SK-N-SH (cell line): ENCODE measurements at regions not wholly inside any gene's neighbourhood (a gene's known extent, or its start where the extent isn't known, plus 50 kb on each side); places are given as distances from the start of the nearest gene placed in this dataset.

ENCODE experiments used
- CTCF ChIA-PET: fragments of 300-600, 350-600 bp; formaldehyde crosslinking; extraction: SDS; loops from one replicate; lab custom pipeline; 2021; lab: Yijun Ruan, JAX
- POLR2A ChIA-PET: fragments of 350-600 bp; sonication (Branson Sonifier 250); formaldehyde crosslinking; extraction: SDS; loops from one replicate; lab custom pipeline; 2020; ENCODE audit warnings: antibody characterized with exemption, inconsistent platforms; lab: Yijun Ruan, JAX
- DNase-seq: peaks from one replicate; pipeline ENCODE4 v3.0.0; 2012
- H2AFZ ChIP-seq: fragments of 200-600 bp; sonication (generic); 2 replicates; pipeline ENCODE4 v1.8.1; 2016; ENCODE audit warnings: antibody characterized with exemption, mild to moderate bottlenecking, low read depth
- H3F3A ChIP-seq: fragments of 200-600 bp; sonication (generic); replicated peaks from 2 replicates; pipeline ENCODE3; 2016; ENCODE audit warnings: antibody characterized with exemption, mild to moderate bottlenecking; ENCODE audit not compliant: insufficient read depth
- H3K27ac ChIP-seq, 2 experiments: fragments of 200-500 bp in 1 of 2; fragments of 200-600 bp in 1 of 2; sonication (Bioruptor generic) in 1 of 2; sonication (generic), shearing (Covaris generic) in 1 of 2; 2 replicates each; pipeline versions ENCODE4 v1.5.1 to v1.6.1; 2014 to 2016; ENCODE audit warnings: low read depth in 2 of 2, inconsistent platforms in 1 of 2, low read length in 1 of 2, mild to moderate bottlenecking in 1 of 2, mixed read lengths in 1 of 2
- H3K27me3 ChIP-seq: fragments of 200-600 bp; sonication (generic), shearing (Covaris generic); 2 replicates; pipeline ENCODE4 v1.6.1; 2016; ENCODE audit warnings: mixed run types; ENCODE audit not compliant: insufficient read depth
- H3K36me3 ChIP-seq, 2 experiments: fragments of 200-500 bp in 1 of 2; fragments of 200-600 bp in 1 of 2; sonication (Bioruptor generic) in 1 of 2; sonication (generic) in 1 of 2; replicated peaks in 1 of 2; 2 replicates each; pipeline versions ENCODE3 to v1.5.1; 2014 to 2016; ENCODE audit warnings: low read length in 1 of 2, mild to moderate bottlenecking in 1 of 2; ENCODE audit not compliant: insufficient read depth in 2 of 2, control insufficient read depth in 1 of 2
- H3K4me1 ChIP-seq, 2 experiments: fragments of 200-500 bp in 1 of 2; fragments of 200-600 bp in 1 of 2; sonication (Bioruptor generic) in 1 of 2; sonication (generic), shearing (Covaris generic) in 1 of 2; 2 replicates each; pipeline versions ENCODE4 v1.5.1 to v1.6.1; 2014 to 2016; ENCODE audit warnings: low read depth in 1 of 2, low read length in 1 of 2, mixed run types in 1 of 2; ENCODE audit not compliant: insufficient read depth in 2 of 2, control insufficient read depth in 1 of 2
- H3K4me2 ChIP-seq: fragments of 200-600 bp; sonication (generic), shearing (Covaris generic); 2 replicates; pipeline ENCODE4 v1.6.1; 2017; ENCODE audit warnings: mixed run types
- H3K4me3 ChIP-seq, 2 experiments: fragments of 200-500 bp in 1 of 2; fragments of 200-600 bp in 1 of 2; sonication (Bioruptor generic) in 1 of 2; sonication (generic), shearing (Covaris generic) in 1 of 2; 2 replicates each; pipeline versions ENCODE4 v1.5.1 to v1.8.1; 2014 to 2016; ENCODE audit warnings: low read depth in 2 of 2, inconsistent platforms in 1 of 2, low read length in 1 of 2, mild to moderate bottlenecking in 1 of 2, mixed read lengths in 1 of 2, moderate library complexity in 1 of 2
- H3K79me2 ChIP-seq: fragments of 200-600 bp; sonication (generic); 2 replicates; pipeline ENCODE4 v1.8.1; 2017; ENCODE audit warnings: mild to moderate bottlenecking; ENCODE audit not compliant: insufficient read depth
- H3K9ac ChIP-seq: fragments of 200-600 bp; sonication (generic); 2 replicates; pipeline ENCODE4 v1.6.1; 2017; ENCODE audit warnings: mixed run types
- H3K9me2 ChIP-seq: fragments of 200-600 bp; sonication (generic); 2 replicates; pipeline ENCODE4 v1.6.1; 2017; ENCODE audit warnings: mixed run types
- H3K9me3 ChIP-seq: fragments of 200-600 bp; sonication (generic); 2 replicates; pipeline ENCODE4 v1.6.1; 2017; ENCODE audit warnings: mixed run types, mild to moderate bottlenecking, moderate library complexity
- H4K20me1 ChIP-seq: fragments of 200-600 bp; sonication (generic); 2 replicates; pipeline ENCODE4 v1.6.1; 2017; ENCODE audit warnings: mild to moderate bottlenecking, mixed run types; ENCODE audit not compliant: insufficient read depth
- CHD2 ChIP-seq: fragments of 150-350 bp; IDR thresholded peaks from 2 replicates; pipeline ENCODE4 v1.6.1; 2018; ENCODE audit warnings: low read length; ENCODE audit not compliant: partially characterized antibody
- ELF1 ChIP-seq: IDR thresholded peaks from 2 replicates; pipeline ENCODE4 v1.4.0; 2012
- EZH2phosphoT487 ChIP-seq: fragments of 200-600 bp; sonication (generic); IDR thresholded peaks from 2 replicates; pipeline ENCODE4 v1.6.1; 2017; ENCODE audit warnings: low read depth, mixed run types, mild to moderate bottlenecking, antibody characterized with exemption, moderate library complexity, borderline replicate concordance
- FOSL2 ChIP-seq: IDR thresholded peaks from 2 replicates; pipeline ENCODE4 v1.4.0; 2012; ENCODE audit warnings: low read depth, mild to moderate bottlenecking, moderate library complexity, borderline replicate concordance
- GABPA ChIP-seq: IDR thresholded peaks from 2 replicates; pipeline ENCODE4 v1.4.0; 2012; ENCODE audit warnings: low read depth, mild to moderate bottlenecking
- JUND ChIP-seq: IDR thresholded peaks from 2 replicates; pipeline ENCODE4 v1.4.0; 2012
- MEF2A ChIP-seq: IDR thresholded peaks from 2 replicates; pipeline ENCODE4 v1.4.0; 2012; ENCODE audit warnings: low read depth, borderline replicate concordance
- POLR2AphosphoS5 ChIP-seq: IDR thresholded peaks from 2 replicates; pipeline ENCODE4 v1.6.1; 2012; ENCODE audit warnings: low read depth, low read length
- RAD21 ChIP-seq: IDR thresholded peaks from 2 replicates; pipeline ENCODE4 v1.6.1; 2012; ENCODE audit warnings: mild to moderate bottlenecking, low read length
- RCOR1 ChIP-seq: fragments of 150-350 bp; IDR thresholded peaks from 2 replicates; pipeline ENCODE4 v1.6.1; 2017; ENCODE audit warnings: antibody characterized with exemption, low read length
- RFX5 ChIP-seq: IDR thresholded peaks from 2 replicates; pipeline ENCODE4 v1.6.1; 2012; ENCODE audit warnings: mild to moderate bottlenecking, improper control_type of control experiment, low read length
- SIN3A ChIP-seq: IDR thresholded peaks from 2 replicates; pipeline ENCODE4 v1.6.1; 2012; ENCODE audit warnings: low read depth, mild to moderate bottlenecking, low read length, moderate library complexity, borderline replicate concordance
- SMC3 ChIP-seq: IDR thresholded peaks from 2 replicates; pipeline ENCODE4 v1.6.1; 2012; ENCODE audit warnings: low read depth, low read length, improper control_type of control experiment
- TEAD4 ChIP-seq: IDR thresholded peaks from 2 replicates; pipeline ENCODE4 v1.4.0; 2012; ENCODE audit warnings: mild to moderate bottlenecking, borderline replicate concordance; ENCODE audit not compliant: insufficient read depth
- YY1 ChIP-seq: IDR thresholded peaks from 2 replicates; pipeline ENCODE4 v1.4.0; 2012; ENCODE audit warnings: low read depth, mild to moderate bottlenecking
- WGBS: methylation state at CpG from one replicate; pipeline ENCODE4 v1.1.6; 2017; ENCODE audit warnings: low lambda C conversion rate; 5-methylcytosine and 5-hydroxymethylcytosine counted together
- TF ChIP-seq, protein P1 (sequence below): IDR thresholded peaks from 2 replicates; pipeline ENCODE4 v1.4.0; 2012; ENCODE audit warnings: low read depth, borderline replicate concordance

DNA sequence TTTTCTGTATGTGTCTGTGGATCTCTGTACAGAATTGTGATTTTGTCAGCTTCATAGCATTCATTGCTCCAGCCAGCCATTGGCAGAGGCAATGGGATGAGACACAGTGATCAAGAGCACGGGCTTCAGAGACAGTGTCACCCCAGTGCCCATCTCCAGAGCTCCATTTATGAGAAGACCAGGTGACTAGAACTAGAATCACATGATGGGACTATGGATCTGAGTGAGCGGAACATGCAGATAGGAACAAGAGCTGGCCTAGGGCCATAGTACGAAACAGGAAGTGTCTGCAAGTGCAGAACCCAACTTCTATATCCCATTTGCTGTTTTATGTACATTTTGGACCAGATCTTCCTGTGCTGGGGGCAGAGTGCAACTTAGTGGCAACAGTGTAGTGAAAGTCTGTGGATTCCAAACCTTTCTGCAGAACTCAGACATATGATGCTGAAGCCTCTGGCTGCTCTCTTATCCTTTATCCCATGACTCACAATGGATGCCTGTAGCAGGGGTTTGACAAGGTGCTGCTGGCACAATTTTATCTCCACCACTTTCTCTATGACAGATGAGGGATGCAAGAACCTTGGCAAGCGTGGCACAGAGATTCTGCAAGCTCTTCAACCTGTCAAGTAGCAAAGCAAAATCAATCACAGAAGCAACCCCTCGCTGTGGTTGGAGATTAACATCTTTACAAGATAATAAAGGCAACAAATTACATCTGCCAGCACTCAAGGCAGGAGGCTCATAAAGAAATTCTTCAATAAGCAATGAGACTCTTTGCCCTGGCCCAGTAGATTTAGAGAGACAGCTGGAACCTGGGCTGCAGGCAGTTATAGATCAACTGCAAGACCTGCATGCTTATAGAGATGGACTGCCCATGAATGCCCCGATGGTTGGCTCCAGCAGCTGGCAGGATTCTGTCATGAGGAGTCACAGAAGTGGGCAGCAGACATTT is 681.3 kb downstream of the TNS3 start (continued):
- TF ChIP-seq, protein P1, sequence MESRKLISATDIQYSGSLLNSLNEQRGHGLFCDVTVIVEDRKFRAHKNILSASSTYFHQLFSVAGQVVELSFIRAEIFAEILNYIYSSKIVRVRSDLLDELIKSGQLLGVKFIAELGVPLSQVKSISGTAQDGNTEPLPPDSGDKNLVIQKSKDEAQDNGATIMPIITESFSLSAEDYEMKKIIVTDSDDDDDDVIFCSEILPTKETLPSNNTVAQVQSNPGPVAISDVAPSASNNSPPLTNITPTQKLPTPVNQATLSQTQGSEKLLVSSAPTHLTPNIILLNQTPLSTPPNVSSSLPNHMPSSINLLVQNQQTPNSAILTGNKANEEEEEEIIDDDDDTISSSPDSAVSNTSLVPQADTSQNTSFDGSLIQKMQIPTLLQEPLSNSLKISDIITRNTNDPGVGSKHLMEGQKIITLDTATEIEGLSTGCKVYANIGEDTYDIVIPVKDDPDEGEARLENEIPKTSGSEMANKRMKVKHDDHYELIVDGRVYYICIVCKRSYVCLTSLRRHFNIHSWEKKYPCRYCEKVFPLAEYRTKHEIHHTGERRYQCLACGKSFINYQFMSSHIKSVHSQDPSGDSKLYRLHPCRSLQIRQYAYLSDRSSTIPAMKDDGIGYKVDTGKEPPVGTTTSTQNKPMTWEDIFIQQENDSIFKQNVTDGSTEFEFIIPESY, result 0 out of 2 replicates have a peak, but pooled peaks have one; percentile 49
- TF ChIP-seq RCOR1, result peak; percentile 32; the same call in 1 of the 2 replicates

DNA sequence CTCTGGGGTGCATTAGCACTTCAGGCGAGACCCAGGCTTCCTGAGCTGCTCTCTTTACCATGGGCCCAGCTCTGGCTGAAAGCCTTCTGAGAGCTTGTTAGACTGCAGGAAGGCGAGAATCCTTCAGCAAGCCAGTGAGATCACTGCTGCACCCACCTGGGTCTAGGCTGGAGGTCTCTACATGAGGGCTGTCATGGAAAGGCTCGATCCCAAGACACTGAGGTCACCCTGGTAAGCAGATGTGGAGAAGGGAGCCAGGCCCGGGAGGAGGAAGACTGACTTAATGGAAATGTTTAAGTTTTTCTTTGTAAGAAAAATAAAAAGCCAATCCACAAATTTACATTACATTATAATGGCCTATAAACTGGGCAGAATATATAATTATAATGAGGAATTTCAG is 684.5 kb downstream of the TNS3 start:
- H3K79me2 ChIP-seq, result no peaks in the 10 kb centered on the region
- H3K36me3 ChIP-seq, result peaks cover 0 to 3% of the 10 kb centered on the region in 2 experiments
- no peaks in the 10 kb centered on the region for H3F3A ChIP-seq
- H3K9ac ChIP-seq, result no peak overlapping the region
- H3K27ac ChIP-seq, result no peak overlapping the region
- H3K4me3 ChIP-seq, result no peak overlapping the region
- peaks cover 0 to 10% of the 10 kb centered on the region in 2 experiments; a peak in 1 of 4 replicates for H3K4me1 ChIP-seq
- WGBS, result 76% methylated on average over 4 of the region's 4 CpGs
- no peak for TF ChIP-seq GABPA
- TF ChIP-seq ELF1, result no peak
- TF ChIP-seq CHD2, result no peak
- TF ChIP-seq RAD21, result no peak
- TF ChIP-seq JUND, result no peak
- TF ChIP-seq FOSL2, result no peak
- no peak for TF ChIP-seq SMC3
- no peak for TF ChIP-seq RFX5
- no peak for TF ChIP-seq YY1
- TF ChIP-seq TEAD4, result no peak
- no peak for TF ChIP-seq EZH2phosphoT487
- TF ChIP-seq MEF2A, result no peak
- no peak for TF ChIP-seq POLR2AphosphoS5
- no peak for TF ChIP-seq SIN3A
- no peaks in the 10 kb centered on the region for H3K9me3 ChIP-seq
- ChIA-PET CTCF (no interaction called here), POLR2A (no interaction called here)
- H3K4me2 ChIP-seq, result no peak overlapping the region
- no peaks in the 10 kb centered on the region for H3K9me2 ChIP-seq
- no peak for DNase-seq
- H3K27me3 ChIP-seq, result no peaks in the 10 kb centered on the region
- no peak overlapping the region for H2AFZ ChIP-seq
- no peaks in the 10 kb centered on the region for H4K20me1 ChIP-seq
